Heart left ventricle (tissue), 13 donors: ENCODE measurements at regions not wholly inside any gene's neighbourhood (a gene's known extent, or its start where the extent isn't known, plus 50 kb on each side); places are given as distances from the start of the nearest gene placed in this dataset.

Experiments
- CTCF ChIP-seq, 12 donors: fragments of 200-600 bp; sonication (generic) in 4 of 12; IDR thresholded peaks; one replicate each; pipeline versions ENCODE4 v1.5.0 to v1.8.0; 2018 to 2022; ENCODE audit warnings: antibody characterized with exemption in 12 of 12, mild to moderate bottlenecking in 5 of 12
- POLR2A ChIP-seq, 2 donors: fragments of 450-650 bp; IDR thresholded peaks; one replicate each; pipeline ENCODE4 v1.6.1; 2017; ENCODE audit warnings: antibody characterized with exemption in 2 of 2, mild to moderate bottlenecking in 2 of 2, moderate library complexity in 2 of 2
- donor health status: ischemic (EF 13 %, LVEDD 7.1; RV severe dilation, severe dysfunction).
- donor health status: DM: no; HTN: yes; CAD: no.
- donor health status: DM: no; HTN: no; CAD: no.
- donor health status: ischemic (EF 25% LVEDD 6.9; RV normal size, moderate dysfunction).
- donor health status: ischemic (EF 25% LVEDD 5.7; RV mildly dilated, moderate dysfunction).
- donor health status: ischemic (EF 35%, LVEDD 5.7; RV mildly dilated, moderate dysfunction).
- donor health status: nonischemic (EF 11% LVEDD 7.7; RV severe dilation, severe dysfunction).
- donor health status: DM: yes; HTN: yes; CAD: no.
- donor health status: PGD.
- donor health status: ischemic (EF 29% LVEDD 5.4; RV normal size, mild dysfunction).
- donor health status: nonischemic (EF 23%, LVEDD 6.1; RV moderate dilation, normal function).

- no peak for TF ChIP-seq CTCF (IDR thresholded peaks at IDR 0.05)
- no peak for TF ChIP-seq POLR2A (IDR thresholded peaks at IDR 0.05)
Observed at GRCh38 chr9:13587571-13587970, 308.1 kb upstream of the MPDZ start.
